ENCODE measurements at regions not wholly inside any gene's neighbourhood (a gene's known extent, or its start where the extent isn't known, plus 50 kb on each side); places are given as distances from the start of the nearest gene placed in this dataset.

GRCh38 chr1:213399695-213400094 is 348.7 kb downstream of the RPS6KC1 start:
- TF ChIP-seq CTCF (conservative IDR thresholded peaks at IDR 0.05) (no peak), ZFX (IDR thresholded peaks at IDR 0.05) (no peak)
- H3K27ac ChIP-seq = no peak overlapping the region

GRCh38 chr1:213409208-213409631 is 358.2 kb downstream of the RPS6KC1 start:
- TF ChIP-seq CTCF (conservative IDR thresholded peaks at IDR 0.05) (no peak), ZFX (IDR thresholded peaks at IDR 0.05) (no peak)
- no peak overlapping the region for H3K27ac ChIP-seq

- no peak overlapping the region for H3K27ac ChIP-seq
- TF ChIP-seq ZFX (IDR thresholded peaks at IDR 0.05) = no peak
- no peak for TF ChIP-seq CTCF (conservative IDR thresholded peaks at IDR 0.05)
Measured at GRCh38 chr1:213409971-213410370, 358.9 kb downstream of the RPS6KC1 start.

GRCh38 chr1:213414346-213414745 is 363.3 kb downstream of the RPS6KC1 start:
- TF ChIP-seq ZFX (IDR thresholded peaks at IDR 0.05) (no peak), CTCF (conservative IDR thresholded peaks at IDR 0.05) (no peak)
- no peak overlapping the region for H3K27ac ChIP-seq

- no peak for TF ChIP-seq ZFX (IDR thresholded peaks at IDR 0.05)
- TF ChIP-seq CTCF (conservative IDR thresholded peaks at IDR 0.05) = no peak
- H3K27ac ChIP-seq = no peak overlapping the region
Measured at GRCh38 chr1:213414911-213415310, 363.9 kb downstream of the RPS6KC1 start.

- TF ChIP-seq CTCF (conservative IDR thresholded peaks at IDR 0.05) (no peak), ZFX (IDR thresholded peaks at IDR 0.05) (no peak)
Measured at GRCh38 chr1:213415691-213416380, 364.8 kb downstream of the RPS6KC1 start.

GRCh38 chr1:213416461-213417224 is 365.6 kb downstream of the RPS6KC1 start:
- H3K27ac ChIP-seq = no peak overlapping the region
- TF ChIP-seq CTCF (conservative IDR thresholded peaks at IDR 0.05) (no peak), ZFX (IDR thresholded peaks at IDR 0.05) (no peak)

More at GRCh38 chr1:213415691-213416380, 364.8 kb downstream of the RPS6KC1 start:
- H3K27ac ChIP-seq = no peak overlapping the region
